ENCODE measurements at regions not wholly inside any gene's neighbourhood (a gene's known extent, or its start where the extent isn't known, plus 50 kb on each side); places are given as distances from the start of the nearest gene placed in this dataset.

DNA sequence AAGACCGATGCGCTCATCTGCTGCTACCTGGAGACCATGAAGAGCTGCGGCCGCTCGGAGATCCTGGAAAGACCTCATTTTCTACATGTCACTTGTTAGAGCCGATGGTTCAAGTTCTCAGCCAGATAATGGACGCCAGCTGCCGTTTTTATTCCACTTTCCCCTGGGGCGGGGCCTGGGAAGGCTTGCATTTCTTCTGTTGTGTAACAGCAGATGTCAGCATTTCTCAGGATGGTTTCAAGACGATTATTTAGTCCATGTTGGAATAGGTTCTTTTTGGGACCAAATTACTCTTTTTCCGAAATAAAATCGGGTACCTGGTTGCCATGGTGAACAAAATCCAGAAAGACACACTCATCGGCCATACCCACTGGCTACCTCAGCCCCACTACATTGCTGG, 1418.3 kb downstream of the CDH11 start:
- no TSS peak for BruUV-seq (replicated peaks)
- H3K36me3 ChIP-seq (ENCODE audit: control insufficient read depth, insufficient read depth, low read length), result no peaks in the 10 kb centered on the region
- TF ChIP-seq CTCF (IDR thresholded peaks at IDR 0.05), result no peak
- TF ChIP-seq SIN3A (IDR thresholded peaks at IDR 0.05; ENCODE audit: borderline replicate concordance, insufficient read depth, low read depth, low read length), result no peak
- TF ChIP-seq POLR2AphosphoS5 (IDR thresholded peaks at IDR 0.05; ENCODE audit: low read depth, low read length), result no peak
- TF ChIP-seq, protein P1, sequence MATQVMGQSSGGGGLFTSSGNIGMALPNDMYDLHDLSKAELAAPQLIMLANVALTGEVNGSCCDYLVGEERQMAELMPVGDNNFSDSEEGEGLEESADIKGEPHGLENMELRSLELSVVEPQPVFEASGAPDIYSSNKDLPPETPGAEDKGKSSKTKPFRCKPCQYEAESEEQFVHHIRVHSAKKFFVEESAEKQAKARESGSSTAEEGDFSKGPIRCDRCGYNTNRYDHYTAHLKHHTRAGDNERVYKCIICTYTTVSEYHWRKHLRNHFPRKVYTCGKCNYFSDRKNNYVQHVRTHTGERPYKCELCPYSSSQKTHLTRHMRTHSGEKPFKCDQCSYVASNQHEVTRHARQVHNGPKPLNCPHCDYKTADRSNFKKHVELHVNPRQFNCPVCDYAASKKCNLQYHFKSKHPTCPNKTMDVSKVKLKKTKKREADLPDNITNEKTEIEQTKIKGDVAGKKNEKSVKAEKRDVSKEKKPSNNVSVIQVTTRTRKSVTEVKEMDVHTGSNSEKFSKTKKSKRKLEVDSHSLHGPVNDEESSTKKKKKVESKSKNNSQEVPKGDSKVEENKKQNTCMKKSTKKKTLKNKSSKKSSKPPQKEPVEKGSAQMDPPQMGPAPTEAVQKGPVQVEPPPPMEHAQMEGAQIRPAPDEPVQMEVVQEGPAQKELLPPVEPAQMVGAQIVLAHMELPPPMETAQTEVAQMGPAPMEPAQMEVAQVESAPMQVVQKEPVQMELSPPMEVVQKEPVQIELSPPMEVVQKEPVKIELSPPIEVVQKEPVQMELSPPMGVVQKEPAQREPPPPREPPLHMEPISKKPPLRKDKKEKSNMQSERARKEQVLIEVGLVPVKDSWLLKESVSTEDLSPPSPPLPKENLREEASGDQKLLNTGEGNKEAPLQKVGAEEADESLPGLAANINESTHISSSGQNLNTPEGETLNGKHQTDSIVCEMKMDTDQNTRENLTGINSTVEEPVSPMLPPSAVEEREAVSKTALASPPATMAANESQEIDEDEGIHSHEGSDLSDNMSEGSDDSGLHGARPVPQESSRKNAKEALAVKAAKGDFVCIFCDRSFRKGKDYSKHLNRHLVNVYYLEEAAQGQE (IDR thresholded peaks at IDR 0.05; ENCODE audit: insufficient read depth in 1 of 2, low read depth in 2 of 2, low read length in 1 of 2), result no peak
- TF ChIP-seq TCF7L2 (IDR thresholded peaks at IDR 0.05; ENCODE audit: low read depth, low read length), result no peak
- no peaks in the 10 kb centered on the region for H3K4me1 ChIP-seq (ENCODE audit: control insufficient read depth, insufficient read depth, low read length)
- DNase-seq (ENCODE audit: low read depth, low spot score) (no peak), ATAC-seq (no peak)
- ChIA-PET POLR2A (no interaction called here), CTCF (no interaction called here)
- in situ Hi-C loops (cut with HindIII; ENCODE audit: low pct_unique_long_range_greater_than_20kb, low sequenced_read_pairs) (no loop called here), intact Hi-C loops (cut with micrococcal nuclease; ENCODE audit: unreplicated experiment) (no loop called here)
- H3K27me3 ChIP-seq (ENCODE audit: control insufficient read depth, insufficient read depth, low read length), result no peaks in the 10 kb centered on the region
- no peak overlapping the region for H3K27ac ChIP-seq (ENCODE audit: low read length)
- H3K4me3 ChIP-seq (ENCODE audit: low read depth in 2 of 2, low read length in 2 of 2), result no peak overlapping the region
- no peaks in the 10 kb centered on the region for H3K9me3 ChIP-seq (ENCODE audit: control insufficient read depth, insufficient read depth, low read depth, low read length)

GRCh38 chr16:63702981-63703590, 1418.8 kb downstream of the CDH11 start:
- no TSS peak for BruUV-seq (replicated peaks)
- POLR2A ChIA-PET, result no interaction called here
- DNase-seq (ENCODE audit: low read depth, low spot score) (no peak), ATAC-seq (no peak)
- Histone ChIP-seq H3K36me3 (ENCODE audit: control insufficient read depth, insufficient read depth, low read length) (no peaks in the 10 kb centered on the region), H3K9me3 (ENCODE audit: control insufficient read depth, insufficient read depth, low read depth, low read length) (no peaks in the 10 kb centered on the region), H3K4me1 (ENCODE audit: control insufficient read depth, insufficient read depth, low read length) (no peaks in the 10 kb centered on the region), H3K27ac (ENCODE audit: low read length) (no peak overlapping the region), H3K27me3 (ENCODE audit: control insufficient read depth, insufficient read depth, low read length) (no peaks in the 10 kb centered on the region), H3K4me3 (ENCODE audit: low read depth in 2 of 2, low read length in 2 of 2) (no peak overlapping the region)
- intact Hi-C loops (cut with micrococcal nuclease; ENCODE audit: unreplicated experiment), result no loop called here
- in situ Hi-C loops (cut with HindIII; ENCODE audit: low pct_unique_long_range_greater_than_20kb, low sequenced_read_pairs), result no loop called here
- TF ChIP-seq, protein P1 (IDR thresholded peaks at IDR 0.05; ENCODE audit: insufficient read depth in 1 of 2, low read depth in 2 of 2, low read length in 1 of 2), result no peak
- TF ChIP-seq SIN3A (IDR thresholded peaks at IDR 0.05; ENCODE audit: borderline replicate concordance, insufficient read depth, low read depth, low read length), result no peak
- CTCF ChIA-PET, result no interaction called here
